Heart right ventricle (tissue), 16 donors: ENCODE measurements at regions not wholly inside any gene's neighbourhood (a gene's known extent, or its start where the extent isn't known, plus 50 kb on each side); places are given as distances from the start of the nearest gene placed in this dataset.

Experiments
- ATAC-seq, 8 donors: fragments of 200-7000 bp; cut with Tn5 transposase; one replicate each; pipeline ENCODE4 v1.9.1; 2020; ENCODE audit warnings: mild to moderate bottlenecking in 8 of 8, moderate library complexity in 8 of 8, moderate number of reproducible peaks in 1 of 8
- DNase-seq, 2 donors: peaks; one replicate each; pipeline ENCODE4 v3.0.0-alpha.2; 2020
- H3K27ac ChIP-seq, 10 donors: fragments of 200-600 bp; sonication (generic) in 2 of 10; one replicate each; pipeline versions ENCODE4 v1.5.0 to v1.8.0; 2020 to 2022; ENCODE audit warnings: mild to moderate bottlenecking in 3 of 10
- H3K27me3 ChIP-seq, 7 donors: fragments of 200-600 bp; one replicate each; pipeline ENCODE4 v1.8.0; 2021 to 2022; ENCODE audit warnings: mild to moderate bottlenecking in 2 of 7
- H3K36me3 ChIP-seq, 9 donors: fragments of 200-600 bp; sonication (generic) in 1 of 9; one replicate each; pipeline versions ENCODE4 v1.5.0 to v1.8.0; 2020 to 2022; ENCODE audit warnings: mild to moderate bottlenecking in 2 of 9
- H3K4me1 ChIP-seq, 9 donors: fragments of 200-600 bp; sonication (generic) in 1 of 9; one replicate each; pipeline versions ENCODE4 v1.5.0 to v1.8.0; 2020 to 2022; ENCODE audit warnings: mild to moderate bottlenecking in 4 of 9
- H3K4me3 ChIP-seq, 10 donors: fragments of 200-600 bp; sonication (generic) in 2 of 10; one replicate each; pipeline versions ENCODE4 v1.5.0 to v1.8.0; 2020 to 2022; ENCODE audit warnings: mild to moderate bottlenecking in 7 of 10, moderate library complexity in 2 of 10
- H3K9me3 ChIP-seq, 11 donors: fragments of 200-600 bp in 10 of 11; sonication (generic) in 2 of 11; one replicate each; pipeline versions ENCODE4 v1.5.0 to v1.8.0; 2013 to 2022; ENCODE audit warnings: mild to moderate bottlenecking in 2 of 11, control low read depth in 1 of 11, moderate library complexity in 1 of 11
- WGBS, 2 donors: extraction: QIAGEN DNeasy Blood & Tissue Kit; methylation state at CpG; one replicate each; pipeline ENCODE4 v1.1.7; 2013; ENCODE audit warnings: inconsistent platforms in 1 of 2; 5-methylcytosine and 5-hydroxymethylcytosine counted together
- intact Hi-C, 10 donors: fragments of 100-400 bp; cut with DNase I; formaldehyde crosslinking; loops; one replicate each; pipeline versions ENCODE4 v1.11.1 to v1.14.2; 2022
- TF ChIP-seq, protein P1 (sequence below), 9 donors: fragments of 200-600 bp; sonication (generic) in 2 of 9; IDR thresholded peaks; one replicate each; pipeline versions ENCODE4 v1.5.0 to v1.8.0; 2021 to 2022; ENCODE audit warnings: antibody characterized with exemption in 9 of 9, mild to moderate bottlenecking in 5 of 9, moderate library complexity in 1 of 9
- donor health status: Arrhythmogenic right ventricular cardiomyopathy.
- donor health status: ischemic (EF 13 %, LVEDD 7.1; RV severe dilation, severe dysfunction).
- donor health status: healthy with polysubstance abuse.
- donor health status: DM: no; HTN: yes; CAD: no.
- donor health status: DM: no; HTN: no; CAD: no.
- donor health status: ischemic (EF 25% LVEDD 6.9; RV normal size, moderate dysfunction).
- donor health status: ischemic (EF 25% LVEDD 5.7; RV mildly dilated, moderate dysfunction).
- donor health status: healthy.
- donor health status: DM: yes; HTN: yes; CAD: no.
- donor health status: Ischemic cardiomyopathy.
- donor health status: ischemic (EF 35%, LVEDD 5.7; RV mildly dilated, moderate dysfunction).
- donor health status: nonischemic (EF 11% LVEDD 7.7; RV severe dilation, severe dysfunction).
- donor health status: DM: yes; HTN: yes; CAD: no.
- donor health status: PGD.
- donor health status: ischemic (EF 29% LVEDD 5.4; RV normal size, mild dysfunction).
- donor health status: nonischemic (EF 23%, LVEDD 6.1; RV moderate dilation, normal function).

DNA sequence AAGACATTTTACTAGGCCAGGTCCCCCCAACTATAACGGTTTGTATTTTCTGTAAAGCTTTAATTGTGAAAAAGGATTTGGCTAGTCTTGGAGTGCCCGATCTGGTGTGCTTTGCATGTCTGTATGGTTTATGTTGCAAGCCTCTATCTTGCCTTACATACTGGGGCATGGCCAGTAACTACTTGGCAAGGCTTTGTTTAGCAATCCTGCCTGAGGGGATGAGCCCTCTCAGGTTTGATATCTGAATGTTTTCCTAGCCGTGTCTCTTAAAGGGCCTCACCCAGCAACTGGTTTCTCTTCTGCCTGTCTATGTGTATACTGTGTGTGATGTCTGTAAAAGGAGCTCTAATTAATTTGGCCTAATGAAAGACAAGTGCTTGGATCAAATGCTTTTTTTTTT lies 61.3 kb upstream of the SPINK5 start:
- Histone ChIP-seq H3K27ac (no peak overlapping the region), H3K4me1 (no peaks in the 10 kb centered on the region), H3K36me3 (no peaks in the 10 kb centered on the region), H3K27me3 (no peaks in the 10 kb centered on the region), H3K9me3 (peaks cover 0 to 50% (median 20%) of the 10 kb centered on the region in 11 donors), H3K4me3 (no peak overlapping the region)
- 61 to 97% methylated on average over 3 of the region's 3 CpGs for WGBS, 2 donors
- intact Hi-C loops = no loop called here
- ATAC-seq = no peak
- TF ChIP-seq, protein P1, sequence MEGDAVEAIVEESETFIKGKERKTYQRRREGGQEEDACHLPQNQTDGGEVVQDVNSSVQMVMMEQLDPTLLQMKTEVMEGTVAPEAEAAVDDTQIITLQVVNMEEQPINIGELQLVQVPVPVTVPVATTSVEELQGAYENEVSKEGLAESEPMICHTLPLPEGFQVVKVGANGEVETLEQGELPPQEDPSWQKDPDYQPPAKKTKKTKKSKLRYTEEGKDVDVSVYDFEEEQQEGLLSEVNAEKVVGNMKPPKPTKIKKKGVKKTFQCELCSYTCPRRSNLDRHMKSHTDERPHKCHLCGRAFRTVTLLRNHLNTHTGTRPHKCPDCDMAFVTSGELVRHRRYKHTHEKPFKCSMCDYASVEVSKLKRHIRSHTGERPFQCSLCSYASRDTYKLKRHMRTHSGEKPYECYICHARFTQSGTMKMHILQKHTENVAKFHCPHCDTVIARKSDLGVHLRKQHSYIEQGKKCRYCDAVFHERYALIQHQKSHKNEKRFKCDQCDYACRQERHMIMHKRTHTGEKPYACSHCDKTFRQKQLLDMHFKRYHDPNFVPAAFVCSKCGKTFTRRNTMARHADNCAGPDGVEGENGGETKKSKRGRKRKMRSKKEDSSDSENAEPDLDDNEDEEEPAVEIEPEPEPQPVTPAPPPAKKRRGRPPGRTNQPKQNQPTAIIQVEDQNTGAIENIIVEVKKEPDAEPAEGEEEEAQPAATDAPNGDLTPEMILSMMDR (IDR thresholded peaks at IDR 0.05) = no peak
- DNase-seq = no peak

DNA sequence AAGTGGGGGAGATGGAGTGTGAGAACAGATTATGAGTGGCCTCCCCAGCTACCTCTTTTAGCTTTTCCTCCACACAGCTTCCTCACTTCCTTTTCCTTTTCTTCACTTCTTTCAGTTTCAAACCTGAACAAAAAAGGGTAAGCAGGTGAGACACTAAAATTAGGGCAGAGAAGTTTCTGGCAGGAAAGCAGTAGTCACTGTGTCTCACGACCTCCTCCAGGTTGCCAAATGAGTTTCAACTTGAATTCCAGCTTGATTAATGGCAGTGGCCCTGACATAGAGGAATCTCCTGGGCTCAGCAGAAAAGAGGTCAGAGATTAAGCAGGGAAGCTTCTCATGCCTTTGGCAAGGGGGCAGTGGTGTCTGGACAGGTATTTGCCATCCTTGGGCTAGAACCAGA lies 63.7 kb upstream of the SPINK5 start:
- ATAC-seq = no peak
- peaks cover 0 to 50% (median 20%) of the 10 kb centered on the region in 11 donors for H3K9me3 ChIP-seq
- DNase-seq = no peak
- H3K36me3 ChIP-seq = no peaks in the 10 kb centered on the region
- TF ChIP-seq, protein P1 (IDR thresholded peaks at IDR 0.05) = no peak
- intact Hi-C loops = no loop called here
- no peaks in the 10 kb centered on the region for H3K4me1 ChIP-seq
- H3K4me3 ChIP-seq = no peak overlapping the region
- H3K27me3 ChIP-seq = no peaks in the 10 kb centered on the region
- H3K27ac ChIP-seq = no peak overlapping the region
- 36 to 58% methylated on average over 1 of the region's 1 CpG for WGBS, 2 donors

DNA sequence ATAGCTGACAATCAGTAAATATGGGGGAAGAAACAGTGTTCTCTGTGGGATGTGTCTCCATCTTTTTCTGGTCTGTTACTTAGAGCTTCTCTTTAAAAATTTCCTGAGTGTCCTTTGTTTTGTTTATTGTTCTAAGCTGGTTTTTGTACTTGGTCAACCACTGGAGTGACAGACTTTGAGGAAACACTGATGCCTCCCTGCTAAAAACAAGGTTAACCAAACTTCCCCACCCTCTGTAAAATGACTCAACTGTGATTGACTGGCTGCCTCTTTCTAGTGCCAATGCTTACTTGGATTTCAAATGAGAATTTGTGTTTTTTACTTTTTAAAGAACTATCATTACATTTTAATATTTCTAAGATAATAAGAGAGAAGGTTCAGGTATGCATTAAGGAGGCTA lies 65.1 kb upstream of the SPINK5 start:
- Histone ChIP-seq H3K4me3 (no peak overlapping the region), H3K27ac (no peak overlapping the region), H3K4me1 (no peaks in the 10 kb centered on the region), H3K9me3 (peaks cover 0 to 44% (median 20%) of the 10 kb centered on the region in 11 donors), H3K36me3 (no peaks in the 10 kb centered on the region), H3K27me3 (no peaks in the 10 kb centered on the region)
- TF ChIP-seq, protein P1 (IDR thresholded peaks at IDR 0.05) = no peak
- ATAC-seq (no peak), DNase-seq (no peak)
- intact Hi-C loops = no loop called here

DNA sequence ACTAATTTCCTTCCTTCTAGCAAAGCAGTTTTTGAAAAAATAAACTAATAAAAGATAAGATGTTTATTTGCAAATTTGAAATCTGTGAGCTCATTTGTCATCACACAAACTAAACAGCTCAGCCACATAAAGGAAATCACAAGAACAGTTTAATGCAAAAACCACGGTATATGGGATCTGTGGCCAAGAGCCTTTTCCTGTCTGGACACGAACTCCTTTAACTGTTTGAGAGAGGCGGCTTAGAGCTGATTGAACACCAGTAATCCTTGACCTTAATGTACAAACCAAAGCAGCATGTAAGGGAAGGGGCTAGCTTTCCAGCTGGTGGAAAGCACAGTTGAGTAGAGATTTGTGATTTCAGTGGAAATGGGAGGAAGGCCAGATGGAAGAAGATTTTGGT lies 66.3 kb upstream of the SPINK5 start:
- TF ChIP-seq, protein P1 (IDR thresholded peaks at IDR 0.05) = no peak
- H3K4me3 ChIP-seq = no peak overlapping the region
- no peak for ATAC-seq
- H3K27me3 ChIP-seq = no peaks in the 10 kb centered on the region
- H3K9me3 ChIP-seq = peaks cover 0 to 32% (median 19%) of the 10 kb centered on the region in 11 donors
- no peak for DNase-seq
- no peaks in the 10 kb centered on the region for H3K36me3 ChIP-seq
- H3K4me1 ChIP-seq = no peaks in the 10 kb centered on the region
- 19 to 31% methylated on average over 3 of the region's 3 CpGs for WGBS, 2 donors
- H3K27ac ChIP-seq = peak overlapping the region in 2 of 10 donors; percentile 39 to 43
- intact Hi-C loops = no loop called here

DNA sequence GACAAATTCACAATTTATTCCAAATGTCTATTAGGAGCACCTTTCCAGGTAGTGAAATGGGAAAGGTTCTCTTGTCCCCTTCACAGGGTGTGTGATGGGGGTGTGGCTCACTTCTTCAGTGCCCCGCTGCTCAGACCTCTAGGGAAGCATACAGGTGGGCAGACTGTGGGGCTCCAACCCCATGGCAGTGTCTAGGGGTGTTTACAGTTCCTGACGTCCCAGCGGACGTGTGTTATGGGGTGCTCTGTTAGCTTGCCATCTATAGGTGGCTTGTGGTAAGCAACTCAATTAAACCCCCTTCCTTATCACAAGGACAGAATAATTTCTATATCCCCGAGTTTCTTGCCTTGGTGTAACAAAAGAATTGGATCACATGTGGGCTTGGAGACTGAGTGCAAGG lies 67.4 kb upstream of the SPINK5 start:
- Histone ChIP-seq H3K36me3 (no peaks in the 10 kb centered on the region), H3K27me3 (no peaks in the 10 kb centered on the region), H3K4me3 (no peak overlapping the region), H3K27ac (no peak overlapping the region), H3K4me1 (no peaks in the 10 kb centered on the region), H3K9me3 (peaks cover 0 to 21% (median 8%) of the 10 kb centered on the region in 11 donors)
- 82 to 91% methylated on average over 5 of the region's 5 CpGs for WGBS, 2 donors
- intact Hi-C loops = no loop called here
- DNase-seq (no peak), ATAC-seq (no peak)
- TF ChIP-seq, protein P1 (IDR thresholded peaks at IDR 0.05) = no peak
